Testis (tissue), 2 donors: ENCODE measurements at regions not wholly inside any gene's neighbourhood (a gene's known extent, or its start where the extent isn't known, plus 50 kb on each side); places are given as distances from the start of the nearest gene placed in this dataset.

Experiments used
- DNase-seq: peaks from one replicate; pipeline ENCODE4 v3.0.0-alpha.2; 2019
- H3K27ac ChIP-seq, 2 donors: fragments of 200-600 bp; sonication (generic); one replicate each; pipeline ENCODE4 v1.5.1; 2019
- H3K27me3 ChIP-seq: fragments of 200-600 bp; sonication (generic); one replicate; pipeline ENCODE4 v1.5.1; 2019
- H3K36me3 ChIP-seq: fragments of 200-600 bp; sonication (generic); one replicate; pipeline ENCODE4 v1.5.1; 2017; ENCODE audit warnings: low read depth; ENCODE audit errors: missing control alignments
- H3K4me1 ChIP-seq: fragments of 200-600 bp; sonication (generic); one replicate; pipeline ENCODE4 v1.5.1; 2019
- H3K4me3 ChIP-seq, 2 donors: fragments of 200-600 bp; sonication (generic); one replicate each; pipeline ENCODE4 v1.5.1; 2017 to 2019
- H3K9me3 ChIP-seq: fragments of 200-600 bp; sonication (generic); one replicate; pipeline ENCODE4 v1.5.1; 2017
- CTCF ChIP-seq, 3 experiments: fragments of 450-650 bp in 2 of 3; fragments of 200-600 bp in 1 of 3; sonication (generic) in 1 of 3; IDR thresholded peaks; one replicate each; pipeline ENCODE4 v1.5.1; 2016 to 2019; ENCODE audit warnings: antibody characterized with exemption in 3 of 3, mild to moderate bottlenecking in 2 of 3, moderate library complexity in 1 of 3
- POLR2A ChIP-seq: fragments of 450-650 bp; IDR thresholded peaks from one replicate; pipeline ENCODE4 v1.6.1; 2017; ENCODE audit warnings: antibody characterized with exemption, mild to moderate bottlenecking, moderate library complexity
- WGBS, 2 donors: methylation state at CpG; one replicate each; pipeline ENCODE4 v1.1.5; 2018; 5-methylcytosine and 5-hydroxymethylcytosine counted together
- intact Hi-C: fragments of 100-400 bp; cut with DNase I; formaldehyde crosslinking; loops from one replicate; pipeline ENCODE4 v1.15.1; 2023; ENCODE audit warnings: low total_unique reads

GRCh38 chr18:22543769-22544168 is 126.1 kb upstream of the CTAGE1 start:
- no peak for DNase-seq
- WGBS, 2 donors = 61 to 64% methylated on average over 4 of the region's 4 CpGs
- H3K27ac ChIP-seq = no peak overlapping the region
- intact Hi-C loops = loop anchor here (10.0 kb wide), 1 partner anchor 49 kb away; no protein-coding TSS in a partner anchor
- H3K36me3 ChIP-seq = no peaks in the 10 kb centered on the region
- H3K4me3 ChIP-seq = no peak overlapping the region
- H3K27me3 ChIP-seq = no peaks in the 10 kb centered on the region
- H3K9me3 ChIP-seq = no peaks in the 10 kb centered on the region
- TF ChIP-seq CTCF (IDR thresholded peaks at IDR 0.05) (no peak), POLR2A (no peak)
- peaks cover 25% of the 10 kb centered on the region for H3K4me1 ChIP-seq

- no peak for TF ChIP-seq POLR2A
- no peak for TF ChIP-seq CTCF (IDR thresholded peaks at IDR 0.05)
- Histone ChIP-seq H3K36me3 (no peaks in the 10 kb centered on the region), H3K27me3 (no peaks in the 10 kb centered on the region), H3K9me3 (no peaks in the 10 kb centered on the region), H3K4me1 (peaks cover 25% of the 10 kb centered on the region), H3K27ac (no peak overlapping the region), H3K4me3 (no peak overlapping the region)
- no peak for DNase-seq
- 56 to 61% methylated on average over 4 of the region's 4 CpGs for WGBS, 2 donors
- intact Hi-C loops = loop anchor here (10.0 kb wide), 1 partner anchor 50 kb away; no protein-coding TSS in a partner anchor
Measured at GRCh38 chr18:22544626-22545025, 126.9 kb upstream of the CTAGE1 start.

GRCh38 chr18:22545066-22545760 is 127.5 kb upstream of the CTAGE1 start:
- Histone ChIP-seq H3K9me3 (no peaks in the 10 kb centered on the region), H3K36me3 (no peaks in the 10 kb centered on the region), H3K4me3 (no peak overlapping the region), H3K27me3 (no peaks in the 10 kb centered on the region), H3K4me1 (peaks cover 25% of the 10 kb centered on the region), H3K27ac (no peak overlapping the region)
- intact Hi-C loops = loop anchor here (10.0 kb wide), 1 partner anchor 50 kb away; no protein-coding TSS in a partner anchor
- TF ChIP-seq POLR2A = no peak
- no peak for TF ChIP-seq CTCF (IDR thresholded peaks at IDR 0.05)
- WGBS, 2 donors = 76% methylated on average over 6 of the region's 6 CpGs
- no peak for DNase-seq

GRCh38 chr18:22546905-22547570 is 129.3 kb upstream of the CTAGE1 start:
- H3K27me3 ChIP-seq = no peaks in the 10 kb centered on the region
- intact Hi-C loops = loop anchor here (10.0 kb wide), 1 partner anchor 52 kb away; no protein-coding TSS in a partner anchor
- H3K36me3 ChIP-seq = no peaks in the 10 kb centered on the region
- DNase-seq = peak; percentile 52
- WGBS, 2 donors = 58% methylated on average over 10 of the region's 10 CpGs
- peaks cover 24% of the 10 kb centered on the region for H3K4me1 ChIP-seq
- no peak for TF ChIP-seq POLR2A
- TF ChIP-seq CTCF (IDR thresholded peaks at IDR 0.05) = no peak
- no peaks in the 10 kb centered on the region for H3K9me3 ChIP-seq
- H3K27ac ChIP-seq = peak overlapping the region in 1 of 2 donors; percentile 23
- no peak overlapping the region for H3K4me3 ChIP-seq
